Karpas-422 (cell line): ENCODE measurements at regions not wholly inside any gene's neighbourhood (a gene's known extent, or its start where the extent isn't known, plus 50 kb on each side); places are given as distances from the start of the nearest gene placed in this dataset.

Experiments used
- DNase-seq: peaks from one replicate; pipeline ENCODE4 v3.0.0-alpha.2; 2015
- H2AFZ ChIP-seq: fragments of 200-600 bp; sonication (generic); 2 replicates; pipeline ENCODE4 v1.6.1; 2014; ENCODE audit warnings: antibody characterized with exemption, low read length, mixed read lengths
- H3K27ac ChIP-seq: fragments of 200-600 bp; sonication (generic); 2 replicates; pipeline ENCODE4 v1.5.1; 2014; ENCODE audit warnings: mild to moderate bottlenecking, low read length, moderate library complexity
- H3K27me3 ChIP-seq: fragments of 200-600 bp; sonication (generic); 2 replicates; pipeline ENCODE4 v1.6.1; 2014; ENCODE audit warnings: low read length, mixed read lengths
- H3K36me3 ChIP-seq: fragments of 200-600 bp; sonication (generic); 2 replicates; pipeline ENCODE4 v1.6.1; 2014; ENCODE audit warnings: low read length, mixed read lengths; ENCODE audit not compliant: insufficient read depth
- H3K4me1 ChIP-seq: fragments of 200-600 bp; sonication (generic); 2 replicates; pipeline ENCODE4 v1.6.1; 2014; ENCODE audit warnings: mild to moderate bottlenecking, low read length, mixed read lengths
- H3K4me2 ChIP-seq: fragments of 200-600 bp; sonication (generic); 2 replicates; pipeline ENCODE4 v1.6.1; 2014; ENCODE audit warnings: low read length, low read depth, mild to moderate bottlenecking; ENCODE audit not compliant: poor library complexity, severe bottlenecking
- H3K4me3 ChIP-seq: fragments of 200-600 bp; sonication (generic); 2 replicates; pipeline ENCODE4 v1.5.1; 2014; ENCODE audit warnings: mild to moderate bottlenecking, antibody characterized with exemption, low read length, mixed read lengths
- H3K79me2 ChIP-seq: fragments of 200-600 bp; sonication (generic); 2 replicates; pipeline ENCODE4 v1.6.1; 2014; ENCODE audit warnings: mild to moderate bottlenecking, low read length, mixed read lengths
- H3K9ac ChIP-seq: fragments of 200-600 bp; sonication (generic); 2 replicates; pipeline ENCODE4 v1.6.0; 2014; ENCODE audit warnings: low read length
- H3K9me2 ChIP-seq: fragments of 200-600 bp; sonication (generic), shearing (Covaris generic); replicated peaks from 2 replicates; pipeline ENCODE4 v1.6.0; 2014; ENCODE audit warnings: mild to moderate bottlenecking, low read length, moderate library complexity; ENCODE audit not compliant: insufficient read depth
- H3K9me3 ChIP-seq: fragments of 300-700, 200-600 bp; sonication (generic); 2 replicates; pipeline ENCODE4 v1.6.1; 2014; ENCODE audit warnings: low read length, mixed read lengths
- H4K20me1 ChIP-seq: fragments of 200-600 bp; sonication (generic); 2 replicates; pipeline ENCODE4 v1.6.1; 2014; ENCODE audit warnings: mild to moderate bottlenecking, antibody characterized with exemption, low read length, low read depth; ENCODE audit not compliant: insufficient read depth

DNA sequence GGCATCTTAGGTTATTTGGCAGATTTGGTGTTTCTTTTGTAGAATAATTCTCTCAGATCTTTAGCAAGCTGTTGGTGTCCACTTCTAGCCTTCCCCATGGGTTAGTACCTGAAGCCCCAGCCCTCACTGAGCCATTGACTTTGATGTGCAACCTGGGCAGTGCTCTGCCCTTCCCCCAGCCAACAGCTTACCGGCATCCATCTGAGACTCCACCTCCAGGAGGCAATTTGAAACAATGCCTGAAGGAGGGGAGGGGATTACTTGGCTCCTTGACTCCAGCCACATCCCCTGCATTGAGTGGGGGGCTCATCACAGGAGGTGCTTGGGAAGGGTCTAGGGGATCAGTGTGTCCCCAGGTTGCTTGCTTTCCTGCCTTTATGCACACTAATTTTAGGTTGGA lies 114.8 kb downstream of the TRIM29 start:
- no peak overlapping the region for H3K4me3 ChIP-seq
- H3K9me2 ChIP-seq: no peaks in the 10 kb centered on the region
- H3K79me2 ChIP-seq: no peaks in the 10 kb centered on the region
- no peaks in the 10 kb centered on the region for H3K27me3 ChIP-seq
- H3K9ac ChIP-seq: no peak overlapping the region
- H3K4me1 ChIP-seq: peaks cover 10% of the 10 kb centered on the region
- H2AFZ ChIP-seq: no peak overlapping the region
- no peaks in the 10 kb centered on the region for H3K9me3 ChIP-seq
- no peaks in the 10 kb centered on the region for H3K36me3 ChIP-seq
- no peak for DNase-seq
- no peak overlapping the region for H3K27ac ChIP-seq
- no peaks in the 10 kb centered on the region for H4K20me1 ChIP-seq
- H3K4me2 ChIP-seq: no peak overlapping the region

- Histone ChIP-seq H3K9ac (no peak overlapping the region), H3K4me2 (no peak overlapping the region), H3K27me3 (no peaks in the 10 kb centered on the region), H3K79me2 (no peaks in the 10 kb centered on the region), H4K20me1 (no peaks in the 10 kb centered on the region), H3K9me2 (no peaks in the 10 kb centered on the region), H2AFZ (no peak overlapping the region), H3K4me1 (peaks cover 5% of the 10 kb centered on the region), H3K36me3 (no peaks in the 10 kb centered on the region), H3K9me3 (no peaks in the 10 kb centered on the region), H3K4me3 (no peak overlapping the region), H3K27ac (no peak overlapping the region)
- no peak for DNase-seq
Observed at GRCh38 chr11:120022617-120023016, 115.3 kb downstream of the TRIM29 start.

DNA sequence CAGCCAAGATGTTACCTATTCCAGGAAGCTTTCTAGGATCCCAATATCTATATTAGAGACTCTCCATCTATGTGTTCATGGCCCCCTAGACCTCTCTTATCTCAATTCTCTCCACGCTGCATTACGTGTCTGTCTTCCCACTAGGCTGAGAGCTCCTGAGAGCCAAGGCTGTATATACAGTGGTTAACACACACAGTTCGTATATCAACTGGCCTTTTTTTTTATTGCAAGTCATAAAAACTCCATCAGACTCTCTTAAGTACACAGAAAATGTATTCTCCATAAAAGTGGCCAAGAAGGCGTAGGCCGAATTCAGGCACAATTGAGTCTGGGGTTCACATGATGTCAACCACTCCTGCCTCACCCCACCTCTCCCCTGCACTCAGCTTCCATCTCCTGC lies 115.9 kb downstream of the TRIM29 start:
- no peaks in the 10 kb centered on the region for H3K9me2 ChIP-seq
- H3K9me3 ChIP-seq: no peaks in the 10 kb centered on the region
- no peak for DNase-seq
- no peak overlapping the region for H3K4me2 ChIP-seq
- H2AFZ ChIP-seq: no peak overlapping the region
- H3K27me3 ChIP-seq: no peaks in the 10 kb centered on the region
- no peaks in the 10 kb centered on the region for H3K79me2 ChIP-seq
- no peaks in the 10 kb centered on the region for H4K20me1 ChIP-seq
- H3K4me3 ChIP-seq: no peak overlapping the region
- H3K9ac ChIP-seq: no peak overlapping the region
- no peaks in the 10 kb centered on the region for H3K36me3 ChIP-seq
- no peak overlapping the region for H3K27ac ChIP-seq
- no peaks in the 10 kb centered on the region for H3K4me1 ChIP-seq

GRCh38 chr11:120021391-120021953 lies 116.4 kb downstream of the TRIM29 start:
- Histone ChIP-seq H3K27ac (no peak overlapping the region), H3K79me2 (no peaks in the 10 kb centered on the region), H3K27me3 (no peaks in the 10 kb centered on the region), H3K9ac (no peak overlapping the region), H3K9me3 (no peaks in the 10 kb centered on the region), H3K36me3 (no peaks in the 10 kb centered on the region), H3K4me1 (no peaks in the 10 kb centered on the region), H3K4me2 (no peak overlapping the region), H3K4me3 (no peak overlapping the region), H3K9me2 (no peaks in the 10 kb centered on the region), H4K20me1 (no peaks in the 10 kb centered on the region), H2AFZ (no peak overlapping the region)
- no peak for DNase-seq

DNA sequence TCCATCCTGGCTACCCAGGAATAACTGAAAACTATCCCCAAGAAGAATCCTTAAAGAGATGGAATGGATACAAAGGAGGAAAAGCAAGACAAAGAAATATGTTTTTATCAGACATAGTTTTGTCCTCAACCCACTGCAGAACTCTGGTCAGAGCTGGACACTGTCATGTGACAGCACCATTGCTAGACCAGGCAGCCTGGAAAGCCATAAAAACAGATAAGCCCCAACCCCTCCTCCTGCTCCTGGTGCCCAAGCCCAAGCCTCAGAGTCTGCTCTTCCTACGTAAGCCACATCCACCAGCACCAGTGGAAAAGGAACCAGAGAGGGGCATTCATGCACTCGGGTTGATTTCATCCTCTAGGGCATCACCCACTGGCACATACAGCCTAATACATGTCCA lies 116.9 kb downstream of the TRIM29 start:
- no peak overlapping the region for H3K27ac ChIP-seq
- no peak overlapping the region for H3K4me3 ChIP-seq
- DNase-seq: no peak
- H3K36me3 ChIP-seq: no peaks in the 10 kb centered on the region
- no peak overlapping the region for H2AFZ ChIP-seq
- no peaks in the 10 kb centered on the region for H4K20me1 ChIP-seq
- H3K9me3 ChIP-seq: no peaks in the 10 kb centered on the region
- H3K79me2 ChIP-seq: no peaks in the 10 kb centered on the region
- no peaks in the 10 kb centered on the region for H3K27me3 ChIP-seq
- H3K9ac ChIP-seq: no peak overlapping the region
- H3K4me1 ChIP-seq: no peaks in the 10 kb centered on the region
- no peaks in the 10 kb centered on the region for H3K9me2 ChIP-seq
- no peak overlapping the region for H3K4me2 ChIP-seq

DNA sequence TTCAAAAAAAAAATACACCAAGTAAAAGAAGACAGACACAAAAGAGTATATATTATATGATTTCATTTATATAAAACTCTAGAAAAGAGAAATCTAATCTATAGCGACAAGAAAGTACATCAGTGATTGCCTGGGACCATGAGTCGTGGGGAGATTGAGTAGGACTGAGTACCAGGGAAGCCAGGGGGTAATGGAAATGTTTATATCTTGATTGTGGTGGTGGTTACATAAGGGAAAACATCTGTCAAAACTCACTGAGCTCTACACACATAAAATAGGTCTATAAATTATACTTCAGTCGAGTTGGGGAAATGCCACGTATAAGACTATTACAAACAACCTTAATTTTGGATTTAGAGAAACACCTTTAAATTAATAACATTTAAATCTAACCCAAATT lies 117.4 kb downstream of the TRIM29 start:
- Histone ChIP-seq H3K4me1 (no peaks in the 10 kb centered on the region), H3K9me2 (no peaks in the 10 kb centered on the region), H2AFZ (no peak overlapping the region)

GRCh38 chr11:120019191-120019590 lies 118.7 kb downstream of the TRIM29 start:
- Histone ChIP-seq H3K9me3 (no peaks in the 10 kb centered on the region), H3K79me2 (no peaks in the 10 kb centered on the region), H2AFZ (no peak overlapping the region), H3K27ac (no peak overlapping the region), H4K20me1 (no peaks in the 10 kb centered on the region), H3K9me2 (no peaks in the 10 kb centered on the region), H3K9ac (no peak overlapping the region), H3K4me1 (no peaks in the 10 kb centered on the region), H3K27me3 (no peaks in the 10 kb centered on the region), H3K4me2 (no peak overlapping the region), H3K36me3 (no peaks in the 10 kb centered on the region), H3K4me3 (no peak overlapping the region)
- DNase-seq: no peak

More for the DNA sequence above, 117.4 kb downstream of the TRIM29 start:
- H3K9me3 ChIP-seq: no peaks in the 10 kb centered on the region
- no peak overlapping the region for H3K4me2 ChIP-seq
- H3K36me3 ChIP-seq: no peaks in the 10 kb centered on the region
- no peaks in the 10 kb centered on the region for H3K27me3 ChIP-seq
- H4K20me1 ChIP-seq: no peaks in the 10 kb centered on the region
- no peak overlapping the region for H3K27ac ChIP-seq
- H3K79me2 ChIP-seq: no peaks in the 10 kb centered on the region
- no peak for DNase-seq
- H3K9ac ChIP-seq: no peak overlapping the region
- H3K4me3 ChIP-seq: no peak overlapping the region

DNA sequence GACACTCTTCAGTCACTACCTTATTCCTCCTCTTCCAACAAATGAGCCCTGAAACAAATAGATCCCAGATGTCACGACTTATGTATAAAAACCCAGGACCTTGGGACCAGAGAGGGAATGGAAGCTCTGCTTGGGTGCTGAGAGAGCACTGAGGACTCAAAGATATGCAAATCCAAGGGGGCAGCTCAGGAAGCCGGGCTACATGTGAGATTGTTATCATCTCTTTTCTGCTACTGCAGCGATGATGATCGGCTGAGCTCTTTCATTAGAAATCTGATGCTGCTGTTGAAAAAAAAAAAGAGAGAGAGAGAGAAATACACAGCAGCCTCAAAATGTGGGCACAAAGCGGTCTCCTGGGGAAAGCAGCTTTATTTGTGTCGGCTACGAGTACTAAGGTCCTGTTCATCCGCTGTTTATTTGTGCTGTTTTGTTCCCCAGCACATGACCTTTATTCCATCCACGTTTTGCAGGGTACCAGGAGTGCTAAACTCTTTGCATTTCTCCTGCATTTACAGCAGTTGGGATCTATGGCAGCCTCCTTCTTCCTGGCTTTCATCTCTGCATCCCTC lies 120.2 kb downstream of the TRIM29 start:
- Histone ChIP-seq H3K9me2 (no peaks in the 10 kb centered on the region), H3K36me3 (no peaks in the 10 kb centered on the region), H4K20me1 (no peaks in the 10 kb centered on the region), H3K4me1 (no peaks in the 10 kb centered on the region), H2AFZ (no peak overlapping the region), H3K4me2 (no peak overlapping the region), H3K27me3 (no peaks in the 10 kb centered on the region), H3K9ac (no peak overlapping the region), H3K79me2 (no peaks in the 10 kb centered on the region), H3K4me3 (no peak overlapping the region), H3K9me3 (no peaks in the 10 kb centered on the region), H3K27ac (no peak overlapping the region)
- DNase-seq: no peak
